Colonic mucosa (tissue), 4 donors: ENCODE measurements at regions not wholly inside any gene's neighbourhood (a gene's known extent, or its start where the extent isn't known, plus 50 kb on each side); places are given as distances from the start of the nearest gene placed in this dataset.

ENCODE experiments used
- DNase-seq: peaks from one replicate; pipeline ENCODE4 v3.0.0-alpha.2; 2020
- H3K27ac ChIP-seq: fragments of 200-600 bp; one replicate; pipeline ENCODE4 v1.8.0; 2021
- H3K27me3 ChIP-seq: fragments of 200-600 bp; one replicate; pipeline ENCODE4 v1.8.0; 2021
- H3K36me3 ChIP-seq: fragments of 200-600 bp; one replicate; pipeline ENCODE4 v1.8.0; 2021
- H3K4me1 ChIP-seq: fragments of 200-600 bp; one replicate; pipeline ENCODE4 v1.8.0; 2021; ENCODE audit warnings: mild to moderate bottlenecking
- H3K4me3 ChIP-seq: fragments of 200-600 bp; one replicate; pipeline ENCODE4 v1.8.0; 2021
- H3K9ac ChIP-seq, 2 donors: one replicate each; pipeline ENCODE4 v1.7.0; 2013; ENCODE audit warnings: control low read depth in 2 of 2, low read depth in 2 of 2, low read length in 2 of 2
- H3K9me3 ChIP-seq: fragments of 200-600 bp; one replicate; pipeline ENCODE4 v1.8.0; 2021
- CTCF ChIP-seq: fragments of 200-600 bp; IDR thresholded peaks from one replicate; pipeline ENCODE4 v1.8.0; 2022; ENCODE audit warnings: antibody characterized with exemption, mild to moderate bottlenecking
- intact Hi-C: fragments of 100-400 bp; cut with DNase I; formaldehyde crosslinking; loops from one replicate; pipeline ENCODE4 v1.14.1; 2022
- donor health status: healthy.
- donor health status: DM: no; HTN: no; CAD: no.
- donor health status: DM: no; HTN: no; CAD: no.

- Histone ChIP-seq H3K9me3 (no peaks in the 10 kb centered on the region), H3K4me1 (no peaks in the 10 kb centered on the region), H3K4me3 (no peak overlapping the region), H3K27me3 (no peaks in the 10 kb centered on the region), H3K36me3 (no peaks in the 10 kb centered on the region), H3K9ac (no peak overlapping the region), H3K27ac (no peak overlapping the region)
- TF ChIP-seq CTCF, result no peak
- intact Hi-C loops, result no loop called here
- no peak for DNase-seq
Observed at GRCh38 chr3:110246796-110247376, 824.7 kb upstream of the NECTIN3 start.

GRCh38 chr3:110248666-110249065 lies 823.0 kb upstream of the NECTIN3 start:
- intact Hi-C loops, result no loop called here
- H3K9me3 ChIP-seq, result no peaks in the 10 kb centered on the region
- no peak overlapping the region for H3K9ac ChIP-seq
- no peaks in the 10 kb centered on the region for H3K36me3 ChIP-seq
- no peaks in the 10 kb centered on the region for H3K27me3 ChIP-seq
- DNase-seq, result no peak
- no peaks in the 10 kb centered on the region for H3K4me1 ChIP-seq
- no peak overlapping the region for H3K27ac ChIP-seq
- no peak overlapping the region for H3K4me3 ChIP-seq
- no peak for TF ChIP-seq CTCF

GRCh38 chr3:110253794-110254193 lies 817.8 kb upstream of the NECTIN3 start:
- DNase-seq, result no peak
- no peaks in the 10 kb centered on the region for H3K4me1 ChIP-seq
- intact Hi-C loops, result no loop called here
- no peaks in the 10 kb centered on the region for H3K36me3 ChIP-seq
- no peak overlapping the region for H3K27ac ChIP-seq
- TF ChIP-seq CTCF, result no peak
- no peak overlapping the region for H3K9ac ChIP-seq
- H3K4me3 ChIP-seq, result no peak overlapping the region
- no peaks in the 10 kb centered on the region for H3K9me3 ChIP-seq
- no peaks in the 10 kb centered on the region for H3K27me3 ChIP-seq

GRCh38 chr3:110254591-110254990 lies 817.0 kb upstream of the NECTIN3 start:
- no peak for TF ChIP-seq CTCF
- DNase-seq, result no peak
- H3K27ac ChIP-seq, result no peak overlapping the region
- no peaks in the 10 kb centered on the region for H3K27me3 ChIP-seq
- H3K4me3 ChIP-seq, result no peak overlapping the region
- H3K9me3 ChIP-seq, result no peaks in the 10 kb centered on the region
- H3K9ac ChIP-seq, result no peak overlapping the region
- intact Hi-C loops, result no loop called here
- no peaks in the 10 kb centered on the region for H3K4me1 ChIP-seq
- no peaks in the 10 kb centered on the region for H3K36me3 ChIP-seq

- intact Hi-C loops, result no loop called here
- no peaks in the 10 kb centered on the region for H3K36me3 ChIP-seq
- no peak for TF ChIP-seq CTCF
Observed at GRCh38 chr3:110261141-110261540, 810.5 kb upstream of the NECTIN3 start.

GRCh38 chr3:110262896-110263295 lies 808.7 kb upstream of the NECTIN3 start:
- DNase-seq, result no peak
- no peaks in the 10 kb centered on the region for H3K36me3 ChIP-seq
- H3K27me3 ChIP-seq, result no peaks in the 10 kb centered on the region
- no peak overlapping the region for H3K9ac ChIP-seq
- no peak overlapping the region for H3K27ac ChIP-seq
- no peaks in the 10 kb centered on the region for H3K9me3 ChIP-seq
- H3K4me3 ChIP-seq, result no peak overlapping the region
- TF ChIP-seq CTCF, result no peak
- intact Hi-C loops, result no loop called here
- no peaks in the 10 kb centered on the region for H3K4me1 ChIP-seq

More at GRCh38 chr3:110261141-110261540, 810.5 kb upstream of the NECTIN3 start:
- H3K27ac ChIP-seq, result no peak overlapping the region
- H3K9ac ChIP-seq, result no peak overlapping the region
- H3K4me1 ChIP-seq, result no peaks in the 10 kb centered on the region
- no peaks in the 10 kb centered on the region for H3K27me3 ChIP-seq
- DNase-seq, result no peak
- no peak overlapping the region for H3K4me3 ChIP-seq
- no peaks in the 10 kb centered on the region for H3K9me3 ChIP-seq
